GM21367 (cell line): ENCODE measurements at regions not wholly inside any gene's neighbourhood (a gene's known extent, or its start where the extent isn't known, plus 50 kb on each side); places are given as distances from the start of the nearest gene placed in this dataset.
"Not testable (repeated sequence)": the region's sequence is repeated elsewhere in the genome, so short reads cannot be mapped to it uniquely, and the experiment has no call there.

Experiments used
- ATAC-seq: cut with Tn5 transposase; IDR thresholded peaks from one replicate; pipeline ENCODE4 v1.9.1; 2021; ENCODE audit not compliant: unreplicated experiment

- no peak for ATAC-seq
Observed at GRCh38 chr13:90015565-90016507, 1331.7 kb upstream of the MIR17HG start.

GRCh38 chr13:90016688-90017087, 1330.8 kb upstream of the MIR17HG start:
- no peak for ATAC-seq

GRCh38 chr13:90020536-90021070, 1326.9 kb upstream of the MIR17HG start:
- no peak for ATAC-seq

DNA sequence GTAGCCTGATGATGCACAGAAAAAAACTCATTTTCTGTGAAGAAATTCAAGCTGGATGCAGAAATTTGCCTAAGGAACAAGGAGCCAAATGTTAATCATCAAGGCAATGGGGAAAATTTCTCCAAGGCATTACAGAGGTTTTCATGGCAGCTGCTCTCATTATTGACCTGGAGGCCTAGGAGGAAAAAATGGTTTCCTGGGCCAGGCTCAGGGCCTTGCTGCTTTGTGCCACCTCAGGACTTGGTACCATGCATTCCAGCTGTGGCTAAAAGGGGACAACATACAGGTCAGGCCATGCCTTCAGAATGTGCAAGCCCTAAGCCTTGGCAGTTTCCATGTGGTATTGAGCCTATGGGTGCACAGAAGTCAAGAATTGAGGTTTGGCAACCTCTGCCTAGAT, 1320.1 kb upstream of the MIR17HG start:
- no peak for ATAC-seq

DNA sequence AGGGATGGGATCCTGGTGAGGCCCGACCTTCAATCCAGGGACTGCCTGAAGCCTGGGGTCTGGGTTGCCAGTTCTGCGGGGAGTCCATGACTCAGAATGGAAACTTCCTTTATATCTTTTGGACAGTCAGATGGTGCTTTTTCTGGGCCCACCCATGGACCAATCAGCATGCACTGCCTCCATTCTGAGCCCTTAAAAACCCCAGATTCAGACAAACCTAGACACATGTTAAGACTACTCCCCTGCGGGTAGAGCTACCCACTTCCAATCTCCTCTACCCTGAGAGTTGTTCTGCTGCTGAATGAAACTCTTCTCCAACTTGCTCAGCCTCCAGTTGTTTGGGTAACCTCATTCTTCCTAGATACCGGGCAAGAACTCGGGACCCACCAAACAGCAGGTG, 1315.2 kb upstream of the MIR17HG start:
- ATAC-seq, result no peak

DNA sequence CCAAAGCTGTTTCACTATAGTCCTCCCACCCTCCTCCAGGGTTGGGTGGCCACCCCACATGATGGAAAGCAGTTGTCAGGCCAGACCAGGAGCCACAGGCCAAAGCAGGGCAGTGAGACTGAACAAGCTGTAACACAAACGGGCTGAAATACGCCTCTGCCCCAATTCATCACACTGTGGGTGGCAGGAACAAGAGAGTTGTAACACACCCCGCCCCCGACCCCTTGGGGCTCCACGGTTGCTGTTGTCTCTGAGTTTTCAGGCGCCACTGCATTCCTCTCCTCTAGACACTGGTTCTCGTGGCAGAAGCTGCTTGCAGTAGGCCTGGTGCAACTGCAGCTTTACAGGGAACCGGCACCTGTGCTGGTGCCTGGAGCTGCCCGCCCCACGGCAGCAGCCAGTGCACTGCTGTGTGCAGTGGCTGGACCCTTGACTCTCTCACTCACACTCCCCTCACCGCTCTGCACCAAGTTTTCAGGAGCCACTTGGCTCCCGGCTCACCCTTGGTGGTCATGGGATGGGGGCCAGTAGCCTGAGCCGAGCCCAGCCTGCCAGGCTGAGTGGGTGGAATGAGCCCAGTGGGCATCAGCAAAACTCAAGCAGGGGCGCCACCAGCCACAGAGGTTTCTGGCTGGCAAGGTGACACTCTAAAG, 1314.5 kb upstream of the MIR17HG start:
- ATAC-seq, result no peak

DNA sequence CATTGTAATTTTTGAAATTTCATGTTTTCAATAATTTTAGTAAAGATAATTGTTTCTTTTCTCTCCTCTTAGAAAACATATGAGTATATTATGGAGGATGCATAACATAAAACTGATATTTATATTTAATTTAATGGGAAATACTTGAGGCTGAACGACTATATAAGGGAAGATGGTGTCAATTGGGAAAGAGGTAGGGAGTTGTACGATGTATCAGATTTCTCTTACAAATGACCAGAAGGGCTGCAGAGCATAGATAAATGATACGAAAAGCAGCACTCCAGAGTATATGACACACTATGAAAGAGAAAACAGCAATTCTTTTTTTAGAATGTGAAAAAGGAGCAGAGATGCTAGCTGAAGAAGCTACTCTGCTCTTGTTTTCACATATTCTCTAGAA, 1308.0 kb upstream of the MIR17HG start:
- ATAC-seq, result no peak

- ATAC-seq, result no peak
Observed at GRCh38 chr13:90047600-90047999, 1299.9 kb upstream of the MIR17HG start.

- no peak for ATAC-seq
Observed at GRCh38 chr13:90049989-90050671, 1297.4 kb upstream of the MIR17HG start.

- no peak for ATAC-seq
Observed at GRCh38 chr13:90055121-90055520, 1292.4 kb upstream of the MIR17HG start.

- no peak for ATAC-seq
Observed at GRCh38 chr13:90055760-90056159, 1291.7 kb upstream of the MIR17HG start.

DNA sequence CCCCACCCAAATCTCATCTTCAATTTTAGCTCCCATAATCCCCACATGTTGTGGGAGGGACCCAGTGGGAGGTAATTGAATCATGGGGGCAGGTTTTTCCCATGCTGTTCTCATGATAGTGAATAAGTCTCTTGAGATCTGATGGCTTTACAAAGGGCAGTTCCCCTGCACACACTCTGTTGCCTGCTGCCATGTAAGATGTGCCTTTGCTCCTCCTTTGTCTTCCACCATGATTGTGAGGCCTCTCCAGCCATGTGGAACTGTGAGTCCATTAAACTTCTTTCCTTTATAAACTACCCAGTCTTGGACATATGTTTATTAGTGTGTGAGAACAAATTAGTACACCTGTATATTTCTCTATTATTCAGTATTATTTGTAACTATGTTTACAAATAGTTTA, 1283.3 kb upstream of the MIR17HG start:
- ATAC-seq, result not testable (repeated sequence)

- no peak for ATAC-seq
Observed at GRCh38 chr13:90068658-90069057, 1278.8 kb upstream of the MIR17HG start.

GRCh38 chr13:90070362-90070761, 1277.1 kb upstream of the MIR17HG start:
- ATAC-seq, result no peak

- ATAC-seq, result no peak
Observed at GRCh38 chr13:90070837-90071525, 1276.5 kb upstream of the MIR17HG start.

DNA sequence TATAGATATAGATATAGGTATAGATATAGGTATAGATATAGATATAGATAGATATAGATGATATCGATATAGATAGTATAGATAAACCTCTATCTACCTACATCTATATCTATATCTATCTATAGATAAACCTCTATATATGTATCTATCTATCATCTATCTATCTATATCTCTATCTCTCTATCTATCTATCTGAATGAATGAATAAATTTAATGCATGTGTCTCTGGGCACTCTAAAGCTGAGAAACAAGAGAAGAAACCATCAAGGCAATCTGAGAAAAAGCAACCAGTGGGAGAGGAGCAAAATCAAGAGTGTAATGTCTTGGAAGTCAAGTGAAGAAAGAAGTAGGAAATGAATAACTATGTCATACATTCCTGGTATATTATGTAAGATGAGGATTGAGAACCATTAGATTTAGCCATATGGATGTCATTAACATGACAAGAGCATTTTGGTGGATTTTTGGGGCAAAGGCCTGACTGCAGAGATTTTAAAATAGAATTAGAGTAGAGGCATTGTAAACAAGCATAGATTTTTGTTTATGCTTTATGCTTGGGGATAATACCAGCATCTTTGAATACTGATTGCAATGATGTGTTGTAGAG, 1262.7 kb upstream of the MIR17HG start:
- ATAC-seq, result no peak

- ATAC-seq, result no peak
Observed at GRCh38 chr13:90089051-90089450, 1258.4 kb upstream of the MIR17HG start.

DNA sequence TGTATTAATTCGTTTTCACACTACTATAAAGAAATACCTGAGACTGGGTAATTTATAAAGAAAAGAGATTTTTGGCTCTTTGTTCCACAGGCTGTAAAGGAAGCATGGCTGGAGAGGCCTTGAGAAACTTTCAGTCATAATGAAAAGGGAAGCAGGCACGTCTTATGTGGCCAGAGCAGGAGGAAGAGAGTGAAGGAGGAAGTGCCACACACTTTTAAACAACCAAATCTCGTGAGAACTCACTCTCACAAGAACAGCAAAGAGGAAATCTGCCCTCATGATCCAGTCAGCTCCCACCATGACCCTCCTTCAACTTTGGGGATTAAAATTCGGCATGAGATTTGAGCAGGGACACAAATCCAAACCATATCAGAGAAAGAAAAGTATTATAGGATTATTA, 1255.9 kb upstream of the MIR17HG start:
- no peak for ATAC-seq

GRCh38 chr13:90094357-90094756, 1253.1 kb upstream of the MIR17HG start:
- ATAC-seq, result no peak

- ATAC-seq, result no peak
Observed at GRCh38 chr13:90098577-90098976, 1248.9 kb upstream of the MIR17HG start.
